ENCODE measurements at regions not wholly inside any gene's neighbourhood (a gene's known extent, or its start where the extent isn't known, plus 50 kb on each side); places are given as distances from the start of the nearest gene placed in this dataset.
A peak's percentile ranks its signal among the peaks of the same experiment; 100 is the strongest.

DNA sequence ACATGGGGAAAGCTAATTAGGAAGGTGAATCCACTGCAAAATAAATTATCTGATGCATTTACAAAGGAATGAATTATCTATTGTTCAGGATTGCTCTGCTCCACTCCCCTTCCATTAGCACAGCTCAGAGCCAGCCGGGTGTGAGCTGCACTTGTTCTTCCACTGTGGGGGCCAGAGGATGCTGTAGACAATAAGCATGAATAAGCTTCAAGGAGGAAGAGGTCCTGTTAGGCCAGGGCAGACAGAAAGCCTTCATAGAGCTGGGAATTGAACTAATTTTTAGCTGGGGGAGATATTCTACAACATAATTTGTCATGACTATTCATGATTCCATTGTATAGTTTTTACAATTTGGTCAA, 137.6 kb upstream of the MAX start:
- DNase-seq (no peak), ATAC-seq (ENCODE audit: low read depth) (no peak)
- no peak overlapping the region for H2BK120ac ChIP-seq (ENCODE audit: low read depth, low read length)
- 0 out of 2 replicates have a peak overlapping the region, but pooled peaks have one; percentile 65 for H3K4ac ChIP-seq (ENCODE audit: low read depth, low read length)
- no peak overlapping the region for H4K5ac ChIP-seq (ENCODE audit: low read depth, low read length)
- in situ Hi-C loops (cut with MboI; ENCODE audit: low sequenced_read_pairs), result no loop called here
- ChIA-PET CTCF (no interaction called here), POLR2A (ENCODE audit: unreplicated experiment) (no interaction called here)
- peak overlapping the region; percentile 61; the same call in 1 of the 2 replicates for H2AK5ac ChIP-seq (ENCODE audit: low read depth, low read length)
- H3K23ac ChIP-seq (ENCODE audit: low read depth, low read length), result no peak overlapping the region
- TF ChIP-seq SMC3 (IDR thresholded peaks at IDR 0.05; ENCODE audit: low read depth, low read length) (no peak), RCOR1 (IDR thresholded peaks at IDR 0.05; ENCODE audit: insufficient replicate concordance, low read length) (no peak), FOS (IDR thresholded peaks at IDR 0.05; ENCODE audit: low read depth, low read length) (no peak), CEBPB (IDR thresholded peaks at IDR 0.05; ENCODE audit: low read depth, low read length) (no peak), BHLHE40 (IDR thresholded peaks at IDR 0.05; ENCODE audit: low read depth, low read length) (no peak)
- H3K4me3 ChIP-seq (ENCODE audit: insufficient read depth, low read depth, low read length), result no peak overlapping the region
- H3K79me1 ChIP-seq (ENCODE audit: low read depth in 1 of 2, low read length in 2 of 2), result no peaks in the 10 kb centered on the region
- no CpG with 5 or more reads among the region's 1 CpG for WGBS, 2 experiments (ENCODE audit: extremely low coverage in 2 of 2, insufficient read length in 1 of 2)
- 0 out of 2 replicates have a peak overlapping the region, but pooled peaks have one; percentile 21 for H2BK20ac ChIP-seq (ENCODE audit: low read depth, low read length)
- peaks cover 28% of the 10 kb centered on the region for H3K4me1 ChIP-seq (ENCODE audit: control insufficient read depth, insufficient read depth, low read length)
- H2BK5ac ChIP-seq (ENCODE audit: low read depth, low read length, poor library complexity, severe bottlenecking), result no peak overlapping the region
- no peak overlapping the region for H3K27ac ChIP-seq (ENCODE audit: insufficient read depth, low read length)
- intact Hi-C loops (cut with micrococcal nuclease), result no loop called here
- H4K8ac ChIP-seq (ENCODE audit: low read depth in 2 of 2, low read length in 2 of 2), result 0 out of 4 replicates have a peak overlapping the region, but pooled peaks of 1 of the 2 experiments have one; percentile 34
- dilution Hi-C loops (cut with HindIII; ENCODE audit: low sequenced_read_pairs, unreplicated experiment), result no loop called here
- H3K14ac ChIP-seq (replicated peaks; ENCODE audit: low read depth, low read length), result no peak overlapping the region
- H3K4me2 ChIP-seq (ENCODE audit: low read depth, low read length), result no peak overlapping the region
- H4K91ac ChIP-seq (ENCODE audit: insufficient read depth, low read depth, low read length), result peak overlapping the region; percentile 70; the same call in 1 of the 2 replicates
- no peak overlapping the region for H2AK9ac ChIP-seq (replicated peaks; ENCODE audit: low read depth, low read length, poor library complexity)
- no peaks in the 10 kb centered on the region for H3K27me3 ChIP-seq (ENCODE audit: control insufficient read depth, insufficient read depth, low read length)
- no peaks in the 10 kb centered on the region for H3K9me3 ChIP-seq (ENCODE audit: control insufficient read depth, insufficient read depth, low read length)
- H3K36me3 ChIP-seq (ENCODE audit: control insufficient read depth, insufficient read depth, low read length), result no peaks in the 10 kb centered on the region
- peaks cover 26% of the 10 kb centered on the region for H3K9me1 ChIP-seq (ENCODE audit: insufficient read depth, low read length)
- H3K18ac ChIP-seq (ENCODE audit: low read depth, low read length), result no peak overlapping the region
- H2BK15ac ChIP-seq (ENCODE audit: low read depth, low read length), result no peak overlapping the region
- no peak overlapping the region for H3K9ac ChIP-seq (ENCODE audit: low read depth, low read length)
- H3K56ac ChIP-seq (ENCODE audit: extremely low read depth, insufficient read depth, low read length), result no peak overlapping the region
- no peak overlapping the region for H2AFZ ChIP-seq (replicated peaks; ENCODE audit: low read length, poor library complexity)
- no TSS peak for BruUV-seq (replicated peaks)
- no peaks in the 10 kb centered on the region for H4K20me1 ChIP-seq (ENCODE audit: insufficient read depth, low read length)

Data from IMR-90 (cell line).